ENCODE measurements at regions not wholly inside any gene's neighbourhood (a gene's known extent, or its start where the extent isn't known, plus 50 kb on each side); places are given as distances from the start of the nearest gene placed in this dataset.

DNA sequence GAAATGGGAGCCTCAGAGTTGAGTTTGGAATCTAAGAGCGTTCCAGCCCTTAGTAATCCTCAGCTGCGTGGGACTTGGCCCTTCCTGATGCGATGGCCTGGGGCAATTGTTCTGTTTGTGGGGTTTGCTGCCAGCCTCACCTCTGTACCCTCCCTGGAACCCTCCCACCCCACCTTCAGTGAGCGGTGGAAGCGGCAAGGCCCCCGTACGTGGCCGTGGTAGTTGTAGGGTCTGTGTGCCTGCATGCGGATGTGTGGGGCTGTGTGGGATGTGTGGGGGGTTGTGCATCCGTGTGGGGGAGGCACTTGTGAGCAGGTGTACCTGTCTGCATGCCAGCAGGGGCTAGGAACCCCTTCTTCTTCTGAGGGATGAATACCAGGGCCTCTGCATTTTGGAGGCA, 65.4 kb upstream of the ADRA2C start:
- TF ChIP-seq, protein P1, sequence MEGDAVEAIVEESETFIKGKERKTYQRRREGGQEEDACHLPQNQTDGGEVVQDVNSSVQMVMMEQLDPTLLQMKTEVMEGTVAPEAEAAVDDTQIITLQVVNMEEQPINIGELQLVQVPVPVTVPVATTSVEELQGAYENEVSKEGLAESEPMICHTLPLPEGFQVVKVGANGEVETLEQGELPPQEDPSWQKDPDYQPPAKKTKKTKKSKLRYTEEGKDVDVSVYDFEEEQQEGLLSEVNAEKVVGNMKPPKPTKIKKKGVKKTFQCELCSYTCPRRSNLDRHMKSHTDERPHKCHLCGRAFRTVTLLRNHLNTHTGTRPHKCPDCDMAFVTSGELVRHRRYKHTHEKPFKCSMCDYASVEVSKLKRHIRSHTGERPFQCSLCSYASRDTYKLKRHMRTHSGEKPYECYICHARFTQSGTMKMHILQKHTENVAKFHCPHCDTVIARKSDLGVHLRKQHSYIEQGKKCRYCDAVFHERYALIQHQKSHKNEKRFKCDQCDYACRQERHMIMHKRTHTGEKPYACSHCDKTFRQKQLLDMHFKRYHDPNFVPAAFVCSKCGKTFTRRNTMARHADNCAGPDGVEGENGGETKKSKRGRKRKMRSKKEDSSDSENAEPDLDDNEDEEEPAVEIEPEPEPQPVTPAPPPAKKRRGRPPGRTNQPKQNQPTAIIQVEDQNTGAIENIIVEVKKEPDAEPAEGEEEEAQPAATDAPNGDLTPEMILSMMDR (IDR thresholded peaks at IDR 0.05; ENCODE audit: low read depth, low read length) = no peak
- no peak overlapping the region for H3K4me3 ChIP-seq (ENCODE audit: low read depth, low read length)
- no peak for DNase-seq (ENCODE audit: low read depth, low spot score)
- in situ Hi-C loops (cut with HindIII; ENCODE audit: low sequenced_read_pairs) = no loop called here

DNA sequence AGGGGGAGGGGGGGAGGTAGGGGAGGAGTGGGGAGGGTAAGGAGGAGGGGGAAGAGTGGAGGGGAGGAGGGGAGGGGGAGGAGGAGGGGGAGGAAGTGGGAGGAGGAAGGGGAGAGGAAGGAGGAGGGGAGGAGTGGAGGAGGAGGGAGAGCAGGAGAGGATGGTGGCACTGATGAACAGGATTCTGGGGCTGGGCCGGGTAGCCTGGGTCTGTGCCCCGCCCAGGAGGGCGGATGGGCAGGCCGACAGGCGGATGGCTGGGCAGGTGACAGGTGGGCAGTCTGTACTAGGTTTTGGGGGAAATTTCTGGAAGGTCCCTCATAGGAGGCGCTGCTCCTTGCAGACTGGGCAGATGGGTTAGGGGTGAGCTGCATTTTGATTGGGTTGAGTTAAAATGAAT, 66.0 kb upstream of the ADRA2C start:
- DNase-seq (ENCODE audit: low read depth, low spot score) = no peak
- in situ Hi-C loops (cut with HindIII; ENCODE audit: low sequenced_read_pairs) = no loop called here
- H3K4me3 ChIP-seq (ENCODE audit: low read depth, low read length) = no peak overlapping the region
- TF ChIP-seq, protein P1 (IDR thresholded peaks at IDR 0.05; ENCODE audit: low read depth, low read length) = no peak

DNA sequence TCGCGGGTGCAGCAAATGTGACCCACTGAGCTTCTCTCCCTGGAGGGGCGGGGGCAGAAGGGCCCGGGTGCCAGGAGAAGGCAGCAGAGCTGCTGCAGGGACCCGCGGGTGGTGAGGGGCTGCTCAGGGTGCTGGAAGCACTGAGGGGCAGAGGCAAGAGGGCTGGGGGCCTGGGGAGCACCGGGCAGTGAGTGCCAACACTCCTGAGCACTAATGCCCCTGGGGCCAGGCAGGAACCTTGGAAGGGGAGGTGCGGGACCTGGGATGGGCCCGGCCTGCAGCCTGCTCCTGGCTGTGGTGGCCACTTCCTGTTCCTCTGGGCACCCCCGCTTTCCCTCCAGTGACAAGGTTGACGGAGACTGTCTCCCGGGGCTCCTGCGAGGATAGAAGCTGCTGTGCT, 66.5 kb upstream of the ADRA2C start:
- DNase-seq (ENCODE audit: low read depth, low spot score) = no peak
- in situ Hi-C loops (cut with HindIII; ENCODE audit: low sequenced_read_pairs) = no loop called here
- TF ChIP-seq, protein P1 (IDR thresholded peaks at IDR 0.05; ENCODE audit: low read depth, low read length) = no peak
- no peak overlapping the region for H3K4me3 ChIP-seq (ENCODE audit: low read depth, low read length)

DNA sequence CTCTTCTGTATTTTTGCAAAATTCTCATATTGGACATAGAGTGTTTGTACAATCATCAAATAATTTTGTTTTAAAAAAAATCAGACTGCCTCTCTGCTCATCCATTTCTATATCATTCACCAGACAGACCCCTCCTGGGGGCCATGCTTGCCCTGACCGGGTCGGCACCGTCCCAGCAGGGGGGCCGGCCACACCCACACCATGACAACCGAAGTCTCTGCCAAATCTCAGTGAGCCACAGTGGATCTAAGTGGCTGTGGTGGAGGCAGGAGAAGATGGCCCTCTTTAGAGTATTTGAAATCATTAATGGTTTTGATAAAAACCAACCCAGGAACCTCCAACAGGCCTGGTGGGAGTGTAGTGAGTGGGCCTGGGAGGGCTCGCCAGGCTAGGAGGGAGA, 66.9 kb upstream of the ADRA2C start:
- in situ Hi-C loops (cut with HindIII; ENCODE audit: low sequenced_read_pairs) = no loop called here
- H3K4me3 ChIP-seq (ENCODE audit: low read depth, low read length) = no peak overlapping the region
- no peak for DNase-seq (ENCODE audit: low read depth, low spot score)
- TF ChIP-seq, protein P1 (IDR thresholded peaks at IDR 0.05; ENCODE audit: low read depth, low read length) = no peak

DNA sequence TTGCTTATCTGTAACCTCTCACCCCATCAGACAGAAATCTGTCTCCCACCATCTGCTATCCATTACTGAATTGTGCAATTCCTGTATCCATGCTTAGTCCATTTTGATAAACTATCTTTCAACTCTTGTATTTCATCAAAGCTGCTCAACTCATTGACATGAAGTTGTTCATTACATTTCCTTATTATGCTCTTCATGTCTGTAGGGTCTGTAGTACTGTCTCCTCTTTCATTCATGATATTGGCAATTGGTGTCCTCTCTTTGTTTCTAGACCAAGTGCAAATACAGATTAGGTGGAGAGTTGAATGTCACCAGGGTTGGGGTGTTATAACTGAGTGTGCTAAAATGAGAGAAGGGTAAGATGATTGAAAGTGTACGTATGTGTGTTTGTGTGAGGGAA, 69.2 kb upstream of the ADRA2C start:
- TF ChIP-seq, protein P1 (IDR thresholded peaks at IDR 0.05; ENCODE audit: low read depth, low read length) = no peak
- in situ Hi-C loops (cut with HindIII; ENCODE audit: low sequenced_read_pairs) = no loop called here
- no peak for DNase-seq (ENCODE audit: low read depth, low spot score)
- H3K4me3 ChIP-seq (ENCODE audit: low read depth, low read length) = no peak overlapping the region

DNA sequence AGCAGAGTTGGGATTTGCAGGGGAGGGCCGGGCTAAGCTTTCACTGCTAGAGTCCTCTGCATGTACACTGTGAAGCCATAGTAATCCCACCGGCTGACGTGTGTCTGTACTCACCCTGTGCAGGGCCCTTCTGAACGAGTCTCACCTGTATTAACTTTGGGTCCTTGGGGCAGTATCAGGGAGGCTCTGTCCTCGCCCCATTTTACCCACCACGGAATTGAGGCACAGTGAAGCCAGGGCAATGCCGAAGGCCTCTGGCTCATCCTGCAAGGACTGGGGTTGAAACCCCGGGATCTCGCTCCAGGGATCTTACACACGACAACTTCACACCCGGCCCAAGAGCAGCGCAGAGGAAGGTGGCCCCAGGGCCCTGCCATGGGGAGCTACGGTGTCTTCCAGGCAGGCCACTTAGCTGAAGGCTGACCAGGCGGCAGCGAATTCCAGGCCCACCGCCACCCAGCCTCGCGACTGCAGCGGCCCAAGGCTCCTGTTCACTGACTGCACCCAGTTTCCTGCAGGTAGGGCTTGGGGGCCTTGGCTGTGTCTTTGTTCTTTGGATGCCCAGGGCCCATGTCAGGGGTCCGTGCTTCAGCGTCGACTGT, 75.5 kb upstream of the ADRA2C start:
- DNase-seq (ENCODE audit: low read depth, low spot score) = no peak
- TF ChIP-seq, protein P1 (IDR thresholded peaks at IDR 0.05; ENCODE audit: low read depth, low read length) = no peak
- in situ Hi-C loops (cut with HindIII; ENCODE audit: low sequenced_read_pairs) = no loop called here
- H3K4me3 ChIP-seq (ENCODE audit: low read depth, low read length) = no peak overlapping the region

All from astrocyte of the spinal cord (primary cell).